GM12878 (cell line): ENCODE measurements at regions not wholly inside any gene's neighbourhood (a gene's known extent, or its start where the extent isn't known, plus 50 kb on each side); places are given as distances from the start of the nearest gene placed in this dataset.

Experiments used
- ATAC-seq: fragments of 200-7000 bp; cut with Tn5 transposase; 3 replicates; pipeline ENCODE4 v1.9.1; 2020; ENCODE audit warnings: mild to moderate bottlenecking, moderate library complexity
- BruUV-seq: library from RNA; stranded (reverse); fragments of 400-500 nt; replicated peaks from 2 replicates; lab custom pipeline; 2021; lab: Mats Ljungman, UMichigan
- CTCF ChIA-PET: fragments of 300-600 bp; sonication (Branson Sonifier 250); formaldehyde crosslinking; extraction: SDS; loops from one replicate; lab custom pipeline; 2021; ENCODE audit warnings: inconsistent platforms; lab: Yijun Ruan, JAX
- POLR2A ChIA-PET: fragments of 350-600 bp; formaldehyde crosslinking; extraction: SDS; loops from one replicate; lab custom pipeline; 2021; ENCODE audit warnings: inconsistent platforms; lab: Charles Lee
- RAD21 ChIA-PET: fragments of 300-600 bp; sonication (Branson Sonifier 250); formaldehyde crosslinking; loops from one replicate; lab custom pipeline; 2023; ENCODE audit warnings: antibody characterized with exemption; ENCODE audit not compliant: unreplicated experiment; lab: Charles Lee
- SMC1A ChIA-PET: fragments of 300-600 bp; sonication (Branson Sonifier 250); formaldehyde crosslinking; loops from one replicate; lab custom pipeline; 2023; ENCODE audit not compliant: unreplicated experiment, uncharacterized antibody; lab: Charles Lee
- DNase-seq: peaks from one replicate; pipeline ENCODE4 v3.0.0-alpha.2; 2011; ENCODE audit warnings: low read depth, low spot score
- FAIRE-seq: peaks from 3 replicates; lab custom pipeline; 2011; peaks lifted over from hg19 to GRCh38; lab: Jason Lieb, UNC
- H2AFZ ChIP-seq: 2 replicates; pipeline ENCODE4 v1.6.0; 2011; ENCODE audit warnings: low read depth, low read length, control low read depth; ENCODE audit not compliant: control insufficient read depth
- H3K27ac ChIP-seq: 2 replicates; pipeline ENCODE4 v1.5.1; 2011; ENCODE audit warnings: control low read depth; ENCODE audit not compliant: control insufficient read depth, insufficient read depth
- H3K27me3 ChIP-seq, 2 experiments: replicated peaks in 1 of 2; 2 replicates each; pipeline versions ENCODE4 v1.6.0 to v1.6.1; 2011; ENCODE audit warnings: low read length in 1 of 2; ENCODE audit not compliant: control insufficient read depth in 2 of 2, insufficient read depth in 2 of 2
- H3K36me3 ChIP-seq, 2 experiments: 2 replicates each; pipeline ENCODE4 v1.5.1; 2011; ENCODE audit warnings: low read length in 1 of 2; ENCODE audit not compliant: control insufficient read depth in 2 of 2, insufficient read depth in 2 of 2
- H3K4me1 ChIP-seq: 2 replicates; pipeline ENCODE4 v1.6.1; 2011; ENCODE audit warnings: mild to moderate bottlenecking, low read length, moderate library complexity, mixed read lengths; ENCODE audit not compliant: control insufficient read depth, insufficient read depth
- H3K4me2 ChIP-seq: 2 replicates; pipeline ENCODE4 v1.6.0; 2011; ENCODE audit warnings: control low read depth; ENCODE audit not compliant: control insufficient read depth, insufficient read depth
- H3K4me3 ChIP-seq: fragments of 200-600 bp; sonication (generic); 2 replicates; pipeline ENCODE4 v1.5.1; 2016
- H3K79me2 ChIP-seq: 2 replicates; pipeline ENCODE4 v1.6.0; 2011; ENCODE audit warnings: low read length; ENCODE audit not compliant: control insufficient read depth, insufficient read depth
- H3K9ac ChIP-seq: 2 replicates; pipeline ENCODE4 v1.8.0; 2011; ENCODE audit warnings: low read length, control low read depth, mixed read lengths; ENCODE audit not compliant: control insufficient read depth, insufficient read depth
- H3K9me3 ChIP-seq: replicated peaks from 3 replicates; pipeline ENCODE4 v1.5.1; 2011; ENCODE audit warnings: mild to moderate bottlenecking, low read length; ENCODE audit not compliant: control insufficient read depth, insufficient read depth
- H4K20me1 ChIP-seq: 2 replicates; pipeline ENCODE4 v1.6.0; 2011; ENCODE audit not compliant: control insufficient read depth, insufficient read depth
- CBFB ChIP-seq: IDR thresholded peaks from 2 replicates; pipeline ENCODE4 v1.6.1; 2016; ENCODE audit warnings: antibody characterized with exemption, low read depth
- HCFC1 ChIP-seq: fragments of 150-350 bp; IDR thresholded peaks from 2 replicates; pipeline ENCODE4 v1.6.1; 2014; ENCODE audit warnings: low read length
- LARP7 ChIP-seq: fragments of 450-650 bp; IDR thresholded peaks from 2 replicates; pipeline ENCODE4 v1.6.1; 2017; ENCODE audit warnings: mild to moderate bottlenecking
- MEF2B ChIP-seq: fragments of 450-650 bp; IDR thresholded peaks from 2 replicates; pipeline ENCODE4 v1.6.1; 2018; ENCODE audit warnings: mild to moderate bottlenecking, moderate library complexity; ENCODE audit not compliant: partially characterized antibody, poor library complexity, severe bottlenecking
- MTA2 ChIP-seq: fragments of 450-650 bp; IDR thresholded peaks from 2 replicates; pipeline ENCODE4 v1.6.1; 2016; ENCODE audit warnings: low read depth, mild to moderate bottlenecking, moderate library complexity
- NFYB ChIP-seq: IDR thresholded peaks from 2 replicates; pipeline ENCODE4 v1.6.1; 2011; ENCODE audit warnings: low read depth, mild to moderate bottlenecking, low read length, improper control_type of control experiment, moderate library complexity; ENCODE audit not compliant: insufficient read depth
- SREBF1 ChIP-seq: IDR thresholded peaks from 2 replicates; pipeline ENCODE4 v1.6.1; 2012; ENCODE audit warnings: mild to moderate bottlenecking, low read length
- SUPT20H ChIP-seq: IDR thresholded peaks from 2 replicates; pipeline ENCODE4 v1.6.1; 2011; ENCODE audit warnings: low read depth, mild to moderate bottlenecking, low read length, moderate library complexity, borderline replicate concordance; ENCODE audit not compliant: control insufficient read depth
- ZNF207 ChIP-seq: fragments of 450-650 bp; IDR thresholded peaks from 2 replicates; pipeline ENCODE4 v1.6.1; 2014; ENCODE audit warnings: antibody characterized with exemption, mild to moderate bottlenecking, borderline replicate concordance
- ZNF24 ChIP-seq: fragments of 450-650 bp; IDR thresholded peaks from 2 replicates; pipeline ENCODE4 v1.6.1; 2017; ENCODE audit warnings: antibody characterized with exemption, mild to moderate bottlenecking
- WGBS: methylation state at CpG from one replicate; pipeline ENCODE4 v1.1.6; 2016; ENCODE audit warnings: low lambda C conversion rate; ENCODE audit not compliant: insufficient replicate concordance, insufficient coverage; ENCODE audit errors: missing lambda C conversion rate; 5-methylcytosine and 5-hydroxymethylcytosine counted together
- in situ Hi-C: fragments of 300-500 bp; cut with MboI; formaldehyde crosslinking; loops from 9 replicates; pipeline ENCODE4 v1.14.3; 2018; ENCODE audit warnings: mixed read lengths
- intact Hi-C: fragments of 100-400 bp; cut with micrococcal nuclease; formaldehyde crosslinking; loops from one replicate; pipeline ENCODE4 v1.14.2; 2022; ENCODE audit not compliant: unreplicated experiment
- TF ChIP-seq, protein P1 (sequence below): fragments of 450-650 bp; formaldehyde crosslinking; IDR thresholded peaks from 2 replicates; pipeline ENCODE4 v1.4.0; 2020; ENCODE audit warnings: mild to moderate bottlenecking, moderate library complexity
- TF ChIP-seq, protein P2 (sequence below): fragments of 150-350 bp; IDR thresholded peaks from 2 replicates; pipeline ENCODE4 v1.6.1; 2014; ENCODE audit warnings: mild to moderate bottlenecking, low read depth, low read length
- TF ChIP-seq, protein P3 (sequence below): fragments of 450-650 bp; IDR thresholded peaks from 2 replicates; pipeline ENCODE4 v1.6.1; 2017; ENCODE audit warnings: mild to moderate bottlenecking
- TF ChIP-seq, protein P4 (sequence below): fragments of 450-650 bp; formaldehyde crosslinking; IDR thresholded peaks from 2 replicates; pipeline ENCODE4 v1.5.0; 2022; ENCODE audit warnings: mild to moderate bottlenecking, missing genetic modification characterization

- no peak for TF ChIP-seq ZNF24
- TF ChIP-seq, protein P1, sequence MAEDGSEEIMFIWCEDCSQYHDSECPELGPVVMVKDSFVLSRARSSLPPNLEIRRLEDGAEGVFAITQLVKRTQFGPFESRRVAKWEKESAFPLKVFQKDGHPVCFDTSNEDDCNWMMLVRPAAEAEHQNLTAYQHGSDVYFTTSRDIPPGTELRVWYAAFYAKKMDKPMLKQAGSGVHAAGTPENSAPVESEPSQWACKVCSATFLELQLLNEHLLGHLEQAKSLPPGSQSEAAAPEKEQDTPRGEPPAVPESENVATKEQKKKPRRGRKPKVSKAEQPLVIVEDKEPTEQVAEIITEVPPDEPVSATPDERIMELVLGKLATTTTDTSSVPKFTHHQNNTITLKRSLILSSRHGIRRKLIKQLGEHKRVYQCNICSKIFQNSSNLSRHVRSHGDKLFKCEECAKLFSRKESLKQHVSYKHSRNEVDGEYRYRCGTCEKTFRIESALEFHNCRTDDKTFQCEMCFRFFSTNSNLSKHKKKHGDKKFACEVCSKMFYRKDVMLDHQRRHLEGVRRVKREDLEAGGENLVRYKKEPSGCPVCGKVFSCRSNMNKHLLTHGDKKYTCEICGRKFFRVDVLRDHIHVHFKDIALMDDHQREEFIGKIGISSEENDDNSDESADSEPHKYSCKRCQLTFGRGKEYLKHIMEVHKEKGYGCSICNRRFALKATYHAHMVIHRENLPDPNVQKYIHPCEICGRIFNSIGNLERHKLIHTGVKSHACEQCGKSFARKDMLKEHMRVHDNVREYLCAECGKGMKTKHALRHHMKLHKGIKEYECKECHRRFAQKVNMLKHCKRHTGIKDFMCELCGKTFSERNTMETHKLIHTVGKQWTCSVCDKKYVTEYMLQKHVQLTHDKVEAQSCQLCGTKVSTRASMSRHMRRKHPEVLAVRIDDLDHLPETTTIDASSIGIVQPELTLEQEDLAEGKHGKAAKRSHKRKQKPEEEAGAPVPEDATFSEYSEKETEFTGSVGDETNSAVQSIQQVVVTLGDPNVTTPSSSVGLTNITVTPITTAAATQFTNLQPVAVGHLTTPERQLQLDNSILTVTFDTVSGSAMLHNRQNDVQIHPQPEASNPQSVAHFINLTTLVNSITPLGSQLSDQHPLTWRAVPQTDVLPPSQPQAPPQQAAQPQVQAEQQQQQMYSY (CRISPR knock-in tag), result no peak
- no peak for TF ChIP-seq SUPT20H
- TF ChIP-seq, protein P2, sequence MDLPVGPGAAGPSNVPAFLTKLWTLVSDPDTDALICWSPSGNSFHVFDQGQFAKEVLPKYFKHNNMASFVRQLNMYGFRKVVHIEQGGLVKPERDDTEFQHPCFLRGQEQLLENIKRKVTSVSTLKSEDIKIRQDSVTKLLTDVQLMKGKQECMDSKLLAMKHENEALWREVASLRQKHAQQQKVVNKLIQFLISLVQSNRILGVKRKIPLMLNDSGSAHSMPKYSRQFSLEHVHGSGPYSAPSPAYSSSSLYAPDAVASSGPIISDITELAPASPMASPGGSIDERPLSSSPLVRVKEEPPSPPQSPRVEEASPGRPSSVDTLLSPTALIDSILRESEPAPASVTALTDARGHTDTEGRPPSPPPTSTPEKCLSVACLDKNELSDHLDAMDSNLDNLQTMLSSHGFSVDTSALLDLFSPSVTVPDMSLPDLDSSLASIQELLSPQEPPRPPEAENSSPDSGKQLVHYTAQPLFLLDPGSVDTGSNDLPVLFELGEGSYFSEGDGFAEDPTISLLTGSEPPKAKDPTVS, result no peak
Observed at GRCh38 chr3:194993896-194994295, 277.1 kb downstream of the XXYLT1 start (continued).

- no TSS peak for BruUV-seq
- 57% methylated on average over 6 of the region's 6 CpGs for WGBS
- POLR2A ChIA-PET, result no interaction called here
- Histone ChIP-seq H3K4me1 (no peaks in the 10 kb centered on the region), H3K36me3 (no peaks in the 10 kb centered on the region), H3K4me3 (no peak overlapping the region), H3K9ac (no peak overlapping the region), H3K27ac (no peak overlapping the region), H3K27me3 (no peaks in the 10 kb centered on the region; a peak in 3 of 4 replicates), H4K20me1 (no peaks in the 10 kb centered on the region), H3K4me2 (no peak overlapping the region), H3K79me2 (no peaks in the 10 kb centered on the region), H3K9me3 (no peaks in the 10 kb centered on the region), H2AFZ (no peak overlapping the region)
- no peak for ATAC-seq
- SMC1A ChIA-PET, result no interaction called here
- in situ Hi-C loops (no loop called here), intact Hi-C loops (no loop called here)
- RAD21 ChIA-PET, result no interaction called here
- FAIRE-seq, result no peak
- CTCF ChIA-PET, result no interaction called here
- DNase-seq, result no peak
- TF ChIP-seq CBFB (no peak), NFYB (no peak), SREBF1 (no peak), LARP7 (no peak), HCFC1 (no peak), ZNF207 (no peak), MTA2 (no peak), MEF2B (no peak)
- TF ChIP-seq, protein P3, sequence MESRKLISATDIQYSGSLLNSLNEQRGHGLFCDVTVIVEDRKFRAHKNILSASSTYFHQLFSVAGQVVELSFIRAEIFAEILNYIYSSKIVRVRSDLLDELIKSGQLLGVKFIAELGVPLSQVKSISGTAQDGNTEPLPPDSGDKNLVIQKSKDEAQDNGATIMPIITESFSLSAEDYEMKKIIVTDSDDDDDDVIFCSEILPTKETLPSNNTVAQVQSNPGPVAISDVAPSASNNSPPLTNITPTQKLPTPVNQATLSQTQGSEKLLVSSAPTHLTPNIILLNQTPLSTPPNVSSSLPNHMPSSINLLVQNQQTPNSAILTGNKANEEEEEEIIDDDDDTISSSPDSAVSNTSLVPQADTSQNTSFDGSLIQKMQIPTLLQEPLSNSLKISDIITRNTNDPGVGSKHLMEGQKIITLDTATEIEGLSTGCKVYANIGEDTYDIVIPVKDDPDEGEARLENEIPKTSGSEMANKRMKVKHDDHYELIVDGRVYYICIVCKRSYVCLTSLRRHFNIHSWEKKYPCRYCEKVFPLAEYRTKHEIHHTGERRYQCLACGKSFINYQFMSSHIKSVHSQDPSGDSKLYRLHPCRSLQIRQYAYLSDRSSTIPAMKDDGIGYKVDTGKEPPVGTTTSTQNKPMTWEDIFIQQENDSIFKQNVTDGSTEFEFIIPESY, result no peak
- TF ChIP-seq, protein P4, sequence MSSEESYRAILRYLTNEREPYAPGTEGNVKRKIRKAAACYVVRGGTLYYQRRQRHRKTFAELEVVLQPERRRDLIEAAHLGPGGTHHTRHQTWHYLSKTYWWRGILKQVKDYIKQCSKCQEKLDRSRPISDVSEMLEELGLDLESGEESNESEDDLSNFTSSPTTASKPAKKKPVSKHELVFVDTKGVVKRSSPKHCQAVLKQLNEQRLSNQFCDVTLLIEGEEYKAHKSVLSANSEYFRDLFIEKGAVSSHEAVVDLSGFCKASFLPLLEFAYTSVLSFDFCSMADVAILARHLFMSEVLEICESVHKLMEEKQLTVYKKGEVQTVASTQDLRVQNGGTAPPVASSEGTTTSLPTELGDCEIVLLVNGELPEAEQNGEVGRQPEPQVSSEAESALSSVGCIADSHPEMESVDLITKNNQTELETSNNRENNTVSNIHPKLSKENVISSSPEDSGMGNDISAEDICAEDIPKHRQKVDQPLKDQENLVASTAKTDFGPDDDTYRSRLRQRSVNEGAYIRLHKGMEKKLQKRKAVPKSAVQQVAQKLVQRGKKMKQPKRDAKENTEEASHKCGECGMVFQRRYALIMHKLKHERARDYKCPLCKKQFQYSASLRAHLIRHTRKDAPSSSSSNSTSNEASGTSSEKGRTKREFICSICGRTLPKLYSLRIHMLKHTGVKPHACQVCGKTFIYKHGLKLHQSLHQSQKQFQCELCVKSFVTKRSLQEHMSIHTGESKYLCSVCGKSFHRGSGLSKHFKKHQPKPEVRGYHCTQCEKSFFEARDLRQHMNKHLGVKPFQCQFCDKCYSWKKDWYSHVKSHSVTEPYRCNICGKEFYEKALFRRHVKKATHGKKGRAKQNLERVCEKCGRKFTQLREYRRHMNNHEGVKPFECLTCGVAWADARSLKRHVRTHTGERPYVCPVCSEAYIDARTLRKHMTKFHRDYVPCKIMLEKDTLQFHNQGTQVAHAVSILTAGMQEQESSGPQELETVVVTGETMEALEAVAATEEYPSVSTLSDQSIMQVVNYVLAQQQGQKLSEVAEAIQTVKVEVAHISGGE (CRISPR knock-in tag), result no peak
Observed at GRCh38 chr3:194994551-194994981, 276.4 kb downstream of the XXYLT1 start.
